DOHH2 (cell line): ENCODE measurements at regions not wholly inside any gene's neighbourhood (a gene's known extent, or its start where the extent isn't known, plus 50 kb on each side); places are given as distances from the start of the nearest gene placed in this dataset.

ENCODE experiments used
- EZH2phosphoT487 ChIP-seq: fragments of 200-600 bp; sonication (generic); IDR thresholded peaks from 2 replicates; pipeline ENCODE4 v1.6.1; 2017; ENCODE audit warnings: borderline replicate concordance, mild to moderate bottlenecking, antibody characterized with exemption, low read length, moderate library complexity, mixed read lengths
- TF ChIP-seq, protein P1 (sequence below): fragments of 200-600 bp; sonication (generic); IDR thresholded peaks from one replicate; pipeline ENCODE4 v1.5.1; 2014; ENCODE audit warnings: antibody characterized with exemption, mild to moderate bottlenecking, low read depth, low read length; ENCODE audit not compliant: poor library complexity, severe bottlenecking

DNA sequence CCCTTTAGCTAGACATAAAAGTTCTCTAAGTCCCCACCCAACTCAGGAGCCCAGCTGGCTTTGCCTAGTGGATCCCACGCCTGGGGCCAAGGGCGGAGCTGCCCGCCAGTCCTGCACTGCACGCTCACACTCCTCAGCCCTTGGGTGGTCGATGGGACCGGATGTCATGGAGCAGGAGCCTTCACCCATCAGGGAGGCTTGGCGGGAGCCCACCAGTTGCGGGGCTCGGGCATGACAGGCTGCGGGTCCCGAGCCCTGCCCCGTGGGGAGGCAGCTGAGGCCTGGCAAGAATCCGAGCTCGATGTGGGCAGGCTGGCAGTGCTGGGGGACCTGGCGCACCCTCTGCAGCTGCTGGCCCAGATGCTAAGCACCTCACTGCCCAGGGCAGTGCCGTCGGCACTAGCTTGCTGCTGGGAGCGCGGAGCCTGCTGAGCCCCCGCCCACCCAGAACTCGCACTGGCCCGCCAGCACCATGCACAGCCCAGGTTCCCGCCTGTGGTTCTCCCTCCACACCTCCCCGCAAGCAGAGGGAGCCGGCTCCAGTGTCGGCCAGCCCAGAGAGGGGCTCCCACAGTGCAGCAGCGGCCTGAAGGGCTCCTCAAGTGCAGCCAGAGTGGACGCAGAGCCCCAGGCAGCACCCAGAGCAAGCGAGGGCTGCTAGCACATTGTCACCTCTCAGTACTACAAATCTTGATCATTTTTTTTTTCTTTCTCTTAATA lies 391.4 kb upstream of the NDN start:
- TF ChIP-seq, protein P1, sequence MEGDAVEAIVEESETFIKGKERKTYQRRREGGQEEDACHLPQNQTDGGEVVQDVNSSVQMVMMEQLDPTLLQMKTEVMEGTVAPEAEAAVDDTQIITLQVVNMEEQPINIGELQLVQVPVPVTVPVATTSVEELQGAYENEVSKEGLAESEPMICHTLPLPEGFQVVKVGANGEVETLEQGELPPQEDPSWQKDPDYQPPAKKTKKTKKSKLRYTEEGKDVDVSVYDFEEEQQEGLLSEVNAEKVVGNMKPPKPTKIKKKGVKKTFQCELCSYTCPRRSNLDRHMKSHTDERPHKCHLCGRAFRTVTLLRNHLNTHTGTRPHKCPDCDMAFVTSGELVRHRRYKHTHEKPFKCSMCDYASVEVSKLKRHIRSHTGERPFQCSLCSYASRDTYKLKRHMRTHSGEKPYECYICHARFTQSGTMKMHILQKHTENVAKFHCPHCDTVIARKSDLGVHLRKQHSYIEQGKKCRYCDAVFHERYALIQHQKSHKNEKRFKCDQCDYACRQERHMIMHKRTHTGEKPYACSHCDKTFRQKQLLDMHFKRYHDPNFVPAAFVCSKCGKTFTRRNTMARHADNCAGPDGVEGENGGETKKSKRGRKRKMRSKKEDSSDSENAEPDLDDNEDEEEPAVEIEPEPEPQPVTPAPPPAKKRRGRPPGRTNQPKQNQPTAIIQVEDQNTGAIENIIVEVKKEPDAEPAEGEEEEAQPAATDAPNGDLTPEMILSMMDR: no peak
- no peak for TF ChIP-seq EZH2phosphoT487
